Left kidney (tissue), 1 donor: ENCODE measurements at regions not wholly inside any gene's neighbourhood (a gene's known extent, or its start where the extent isn't known, plus 50 kb on each side); places are given as distances from the start of the nearest gene placed in this dataset.

ENCODE experiments used
- DNase-seq: peaks from one replicate; pipeline ENCODE4 v3.0.0-alpha.2; 2013

GRCh38 chr10:2439983-2440382 is 627.4 kb upstream of the PFKP start:
- DNase-seq: no peak

- DNase-seq: no peak
Observed at GRCh38 chr10:2439000-2439399, 628.3 kb upstream of the PFKP start.

GRCh38 chr10:2438248-2438939 is 629.0 kb upstream of the PFKP start:
- DNase-seq: no peak

- no peak for DNase-seq
Observed at GRCh38 chr10:2436933-2437332, 630.4 kb upstream of the PFKP start.

- DNase-seq: no peak
Observed at GRCh38 chr10:2431961-2432360, 635.4 kb upstream of the PFKP start.

GRCh38 chr10:2427412-2427811 is 639.9 kb upstream of the PFKP start:
- DNase-seq: no peak

GRCh38 chr10:2425320-2425719 is 642.0 kb upstream of the PFKP start:
- DNase-seq: no peak

GRCh38 chr10:2414562-2414961 is 652.8 kb upstream of the PFKP start:
- DNase-seq: no peak

DNA sequence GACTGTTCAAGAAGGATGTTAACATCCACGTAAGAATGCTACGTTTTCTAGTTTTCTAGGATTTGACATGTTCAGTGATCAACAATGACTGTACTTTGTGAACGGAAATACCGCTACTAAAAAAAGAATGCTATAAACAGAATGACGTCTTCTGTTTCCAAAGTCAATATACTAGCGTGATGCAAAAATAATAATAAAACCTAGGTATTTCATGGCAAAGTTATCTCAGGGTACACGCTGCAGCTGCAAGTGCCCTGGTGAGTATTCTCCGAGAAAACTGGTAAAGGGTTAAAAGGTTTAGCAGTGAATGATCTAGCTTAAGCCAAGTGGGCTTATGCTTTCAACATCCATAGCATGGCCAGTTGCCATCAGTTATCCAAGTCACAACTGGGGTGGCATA is 653.3 kb upstream of the PFKP start:
- no peak for DNase-seq

DNA sequence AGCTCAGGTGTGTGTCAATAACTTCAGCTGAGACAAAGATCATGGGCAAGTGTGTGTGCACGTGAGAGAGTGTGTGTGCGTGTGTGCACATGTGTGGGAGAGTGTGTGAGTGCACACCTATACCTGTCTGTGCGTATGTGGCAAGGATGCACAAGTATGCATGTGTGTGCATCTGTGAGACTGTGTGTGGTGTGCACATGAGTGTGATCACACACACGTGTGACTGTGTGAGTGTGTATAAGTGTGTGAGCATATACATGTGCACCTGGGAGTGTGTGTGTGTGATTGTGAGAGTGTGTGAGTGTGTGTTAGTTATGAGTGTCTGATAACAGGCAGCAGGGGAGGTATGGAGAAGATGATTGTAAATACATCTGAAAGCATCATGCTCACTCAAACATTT is 657.3 kb upstream of the PFKP start:
- DNase-seq: no peak

DNA sequence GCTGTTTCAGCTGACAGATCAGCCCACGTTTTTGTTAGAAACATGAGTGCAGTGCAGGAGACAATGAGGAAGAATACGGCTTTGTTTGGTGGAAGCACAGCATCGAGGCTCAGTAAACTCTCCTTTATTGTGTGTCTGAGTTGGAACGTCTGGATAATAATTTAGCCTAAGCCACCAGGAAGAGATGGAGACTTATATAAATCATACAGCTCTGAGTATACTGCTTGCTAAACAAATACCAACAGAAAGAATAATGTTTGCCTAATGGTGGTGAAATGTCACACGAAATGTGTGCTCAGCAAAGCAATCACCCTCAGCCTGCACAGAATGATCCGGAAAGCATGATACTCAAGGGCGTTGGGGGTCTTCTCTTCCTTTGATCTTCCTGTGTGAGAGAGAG is 664.1 kb upstream of the ADARB2 start:
- DNase-seq: no peak

DNA sequence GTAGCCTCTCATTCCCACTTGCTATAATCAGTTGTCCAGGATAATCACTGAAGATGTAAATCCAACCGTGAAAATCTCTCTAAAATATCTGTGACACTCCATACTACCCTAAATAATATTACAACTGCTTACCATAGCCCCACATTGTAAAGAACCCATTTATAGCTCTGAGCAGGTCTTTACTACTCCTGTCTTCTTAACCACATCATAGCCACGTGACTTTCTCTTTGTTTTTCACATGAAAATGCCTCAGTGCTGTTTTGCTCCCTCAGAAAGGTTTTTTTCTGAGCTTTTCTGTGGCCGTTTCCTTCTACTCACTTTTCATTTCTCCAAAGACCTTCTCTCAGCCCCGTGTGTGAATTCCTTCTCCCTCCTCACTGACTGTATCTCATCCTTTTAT is 662.2 kb upstream of the ADARB2 start:
- DNase-seq: no peak

DNA sequence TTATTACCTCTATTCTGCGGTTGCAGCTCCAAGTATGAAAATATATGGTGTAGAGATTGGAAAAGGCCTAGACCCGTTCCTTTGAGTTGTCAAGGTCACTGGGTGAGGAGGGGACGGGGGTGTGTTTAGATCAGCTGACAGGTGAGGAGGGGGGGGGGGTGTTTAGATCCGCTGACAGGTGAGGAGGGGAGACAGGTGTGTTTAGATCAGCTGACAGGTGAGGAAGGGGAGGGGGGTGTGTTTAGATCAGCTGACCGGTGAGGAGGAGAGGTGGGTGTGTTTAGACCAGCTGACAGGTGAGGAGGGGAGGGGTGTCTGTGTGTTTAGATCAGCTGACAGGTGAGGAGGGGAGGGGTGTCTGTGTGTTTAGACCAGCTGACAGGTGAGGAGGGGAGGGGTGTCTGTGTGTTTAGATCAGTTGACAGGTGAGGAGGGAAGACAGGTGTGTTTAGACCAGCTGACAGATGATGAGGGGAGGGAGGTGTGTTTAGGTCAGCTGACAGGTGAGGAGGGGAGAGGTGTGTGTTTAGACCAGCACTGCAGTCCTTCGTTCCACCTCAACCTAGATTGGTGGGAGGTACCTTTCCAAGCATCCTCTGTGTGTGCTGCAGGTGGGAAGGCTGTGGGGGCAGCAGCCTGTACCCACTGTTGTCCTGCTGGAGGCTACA is 655.0 kb upstream of the ADARB2 start:
- DNase-seq: no peak

DNA sequence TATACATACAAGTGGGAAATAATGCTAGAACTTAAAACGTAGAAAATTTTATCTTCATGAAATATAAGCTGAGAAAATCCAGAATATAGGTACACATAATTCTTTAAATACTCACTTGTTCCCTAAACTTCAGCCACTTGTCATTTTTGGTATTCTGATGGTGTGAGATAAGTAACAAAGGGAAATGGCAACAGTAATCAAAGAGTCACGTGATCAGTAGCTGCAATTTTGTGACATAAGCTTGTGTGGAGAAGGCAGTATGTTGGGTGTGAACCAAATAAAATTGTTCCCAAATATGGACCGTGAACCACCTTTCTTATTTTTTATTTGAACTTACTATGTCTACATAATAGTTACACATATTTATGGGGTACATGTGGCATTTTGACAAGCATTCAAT is 650.3 kb upstream of the ADARB2 start:
- DNase-seq: no peak

- DNase-seq: no peak
Observed at GRCh38 chr10:2387261-2387660, 649.9 kb upstream of the ADARB2 start.

DNA sequence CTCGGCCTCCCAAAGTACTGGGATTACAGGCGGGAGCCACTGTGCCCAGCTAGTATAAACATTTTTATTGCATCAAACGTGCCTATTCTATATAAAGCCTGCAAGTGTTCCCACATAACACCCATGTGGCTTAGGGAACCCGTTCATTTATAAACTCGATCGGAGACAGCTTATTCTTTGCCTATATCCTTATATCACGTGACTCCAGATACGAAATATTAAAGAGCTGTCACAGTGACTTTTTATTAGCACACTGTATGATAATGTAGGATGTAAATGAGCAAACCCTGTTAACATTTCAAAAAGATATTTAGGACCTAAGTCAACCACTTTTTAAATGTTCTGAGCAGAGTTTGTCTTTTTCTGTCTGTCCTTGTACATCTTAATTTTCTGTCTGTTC is 642.9 kb upstream of the ADARB2 start:
- DNase-seq: no peak

DNA sequence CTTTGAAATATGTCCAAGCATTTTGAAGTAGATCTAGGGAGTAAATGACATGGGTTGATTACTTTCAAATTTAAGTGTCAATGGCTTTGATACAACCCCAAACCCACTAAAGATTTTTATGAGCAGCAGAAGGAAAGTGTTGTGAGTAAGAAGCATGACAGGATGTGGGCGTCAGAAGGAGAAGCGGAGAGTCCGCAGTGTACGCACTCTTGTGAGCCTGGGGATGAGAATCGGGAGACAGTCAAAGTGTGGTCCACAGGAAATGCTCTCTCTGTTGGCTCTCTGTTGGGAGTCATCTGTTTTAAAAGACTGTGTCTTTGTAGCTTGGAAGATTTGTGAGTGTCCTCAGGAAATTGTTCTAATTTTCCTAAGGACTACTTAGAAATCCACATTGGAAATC is 629.8 kb upstream of the ADARB2 start:
- no peak for DNase-seq

GRCh38 chr10:2366264-2366931 is 629.1 kb upstream of the ADARB2 start:
- peak; percentile 5 for DNase-seq

DNA sequence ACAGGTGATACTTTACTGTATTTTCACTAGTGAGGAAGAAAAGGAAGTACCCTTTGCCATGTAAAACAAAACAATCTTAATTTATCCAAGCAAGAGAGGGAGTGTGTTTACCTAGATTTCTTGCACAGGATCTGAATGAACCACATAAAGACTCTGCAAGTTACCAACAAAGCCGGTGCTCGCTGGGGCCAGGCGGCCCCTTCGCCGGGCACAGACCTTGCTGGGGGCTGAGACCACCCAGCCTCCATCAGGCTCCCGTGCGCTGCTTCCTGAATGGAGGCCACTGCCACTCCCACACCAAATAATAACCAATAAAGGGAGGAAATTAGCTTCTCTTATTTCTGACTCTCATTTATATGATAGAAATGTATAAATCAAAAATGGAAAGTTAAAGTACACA is 625.0 kb upstream of the ADARB2 start:
- DNase-seq: no peak

DNA sequence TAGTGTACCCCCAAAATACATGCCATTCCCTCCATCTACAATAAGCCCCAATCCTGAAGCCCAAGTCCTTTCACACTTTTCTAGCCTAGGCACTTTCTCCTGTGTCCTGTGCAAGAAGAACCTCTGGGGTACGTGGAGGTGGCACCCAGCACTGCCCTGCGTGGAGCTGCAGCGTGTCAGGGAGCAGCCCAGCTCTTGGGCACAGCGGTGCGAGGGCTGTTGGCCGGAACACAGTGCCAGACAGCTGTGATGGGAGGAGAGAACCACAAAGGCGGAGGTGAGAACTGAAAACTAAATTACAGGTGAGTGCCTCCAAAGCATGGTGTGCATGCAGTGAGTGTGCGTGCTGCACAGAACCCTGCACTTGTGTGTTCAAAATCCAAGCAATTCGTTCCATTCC is 621.3 kb upstream of the ADARB2 start:
- no peak for DNase-seq

- DNase-seq: no peak
Observed at GRCh38 chr10:2356670-2357069, 619.3 kb upstream of the ADARB2 start.

DNA sequence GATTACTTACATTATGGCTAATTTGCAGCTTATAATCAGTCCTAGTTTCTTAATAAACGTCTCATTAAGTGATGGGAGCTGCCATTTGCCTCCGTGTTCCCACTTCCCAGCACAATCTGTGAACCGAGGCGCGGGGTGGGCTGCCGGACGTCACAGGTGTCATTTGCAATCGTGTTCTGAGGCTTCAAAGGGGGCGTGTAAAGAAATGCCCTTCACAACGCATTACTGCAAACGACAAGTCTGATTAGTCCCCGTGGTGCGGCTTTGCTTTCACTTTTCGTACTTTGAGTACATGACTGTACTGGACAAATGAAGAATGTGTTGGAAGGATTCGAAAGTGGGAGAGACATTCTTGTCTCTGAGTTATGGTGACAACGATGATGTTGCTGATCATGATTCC is 614.2 kb upstream of the ADARB2 start:
- DNase-seq: no peak

- DNase-seq: peak; percentile 25
Observed at GRCh38 chr10:2342206-2342605, 604.9 kb upstream of the ADARB2 start.
